GM12878 (cell line): ENCODE measurements at regions not wholly inside any gene's neighbourhood (a gene's known extent, or its start where the extent isn't known, plus 50 kb on each side); places are given as distances from the start of the nearest gene placed in this dataset.

Experiments used
- BACH1 ChIP-seq: fragments of 450-650 bp; IDR thresholded peaks from 2 replicates; pipeline ENCODE4 v1.6.1; 2017; ENCODE audit warnings: mild to moderate bottlenecking, borderline replicate concordance
- CBFB ChIP-seq: IDR thresholded peaks from 2 replicates; pipeline ENCODE4 v1.6.1; 2016; ENCODE audit warnings: antibody characterized with exemption, low read depth
- CBX3 ChIP-seq: fragments of 200-600 bp; sonication (generic); IDR thresholded peaks from 2 replicates; pipeline ENCODE4 v1.6.1; 2016; ENCODE audit warnings: low read depth, borderline replicate concordance
- EGR1 ChIP-seq, 2 experiments: IDR thresholded peaks; 1 replicate in 1 of 2; 2 replicates in 1 of 2; pipeline ENCODE4 v1.6.1; 2011 to 2012; ENCODE audit warnings: low read depth in 2 of 2, low read length in 2 of 2, borderline replicate concordance in 1 of 2, mild to moderate bottlenecking in 1 of 2, moderate library complexity in 1 of 2
- ETV6 ChIP-seq, 2 experiments: fragments of 450-650 bp in 1 of 2; IDR thresholded peaks in 1 of 2; conservative IDR thresholded peaks in 1 of 2; 2 replicates each; pipeline ENCODE4 v1.6.1; 2014; ENCODE audit warnings: antibody characterized with exemption in 1 of 2, borderline replicate concordance in 1 of 2, low read depth in 1 of 2, mild to moderate bottlenecking in 1 of 2, moderate library complexity in 1 of 2
- FOS ChIP-seq: IDR thresholded peaks from 3 replicates; pipeline ENCODE4 v1.6.1; 2011; ENCODE audit warnings: borderline replicate concordance; ENCODE audit not compliant: insufficient read length; ENCODE audit errors: extremely low read depth
- GABPA ChIP-seq: IDR thresholded peaks from 2 replicates; pipeline ENCODE4 v1.6.1; 2014; ENCODE audit warnings: antibody characterized with exemption, low read depth, mild to moderate bottlenecking, inconsistent platforms
- HCFC1 ChIP-seq: fragments of 150-350 bp; IDR thresholded peaks from 2 replicates; pipeline ENCODE4 v1.6.1; 2014; ENCODE audit warnings: low read length
- LARP7 ChIP-seq: fragments of 450-650 bp; IDR thresholded peaks from 2 replicates; pipeline ENCODE4 v1.6.1; 2017; ENCODE audit warnings: mild to moderate bottlenecking
- MTA3 ChIP-seq: IDR thresholded peaks from 2 replicates; pipeline ENCODE4 v1.6.1; 2012; ENCODE audit warnings: low read length, inconsistent platforms, borderline replicate concordance
- NFYA ChIP-seq: IDR thresholded peaks from 2 replicates; pipeline ENCODE4 v1.6.1; 2011; ENCODE audit warnings: low read depth, mild to moderate bottlenecking, low read length, improper control_type of control experiment, borderline replicate concordance
- SMAD5 ChIP-seq: IDR thresholded peaks from 2 replicates; pipeline ENCODE4 v1.6.1; 2016; ENCODE audit warnings: antibody characterized with exemption, low read depth
- SP1 ChIP-seq: IDR thresholded peaks from one replicate; pipeline ENCODE4 v1.6.1; 2011; ENCODE audit warnings: low read depth, low read length
- SPI1 ChIP-seq: IDR thresholded peaks from 2 replicates; pipeline ENCODE4 v1.6.1; 2011; ENCODE audit warnings: low read depth, mild to moderate bottlenecking, low read length, moderate library complexity, borderline replicate concordance; ENCODE audit not compliant: insufficient read depth
- STAT3 ChIP-seq: IDR thresholded peaks from 2 replicates; pipeline ENCODE4 v1.6.1; 2011; ENCODE audit warnings: low read depth, low read length, improper control_type of control experiment
- ZBED1 ChIP-seq: IDR thresholded peaks from 2 replicates; pipeline ENCODE4 v1.6.1; 2016; ENCODE audit warnings: borderline replicate concordance
- ZNF24 ChIP-seq: fragments of 450-650 bp; IDR thresholded peaks from 2 replicates; pipeline ENCODE4 v1.6.1; 2017; ENCODE audit warnings: antibody characterized with exemption, mild to moderate bottlenecking
- TF ChIP-seq, protein P1 (sequence below): IDR thresholded peaks from 2 replicates; pipeline ENCODE4 v1.6.1; 2011; ENCODE audit warnings: borderline replicate concordance, low read depth, mild to moderate bottlenecking, moderate library complexity, mixed read lengths, low read length; ENCODE audit not compliant: insufficient read depth; ENCODE audit errors: extremely low read length
- TF ChIP-seq, protein P2 (sequence below): fragments of 450-650 bp; IDR thresholded peaks from 2 replicates; pipeline ENCODE4 v1.6.1; 2017; ENCODE audit warnings: mild to moderate bottlenecking, low read depth, inconsistent platforms; ENCODE audit not compliant: poor library complexity, severe bottlenecking
- TF ChIP-seq, protein P3 (sequence below): IDR thresholded peaks from 2 replicates; pipeline ENCODE4 v1.6.1; 2011; ENCODE audit warnings: mild to moderate bottlenecking, low read depth, low read length, moderate library complexity; ENCODE audit not compliant: insufficient replicate concordance
- TF ChIP-seq, protein P4 (sequence below): fragments of 450-650 bp; IDR thresholded peaks from 2 replicates; pipeline ENCODE4 v1.6.1; 2018; ENCODE audit warnings: borderline replicate concordance, mild to moderate bottlenecking; ENCODE audit not compliant: partially characterized antibody

DNA sequence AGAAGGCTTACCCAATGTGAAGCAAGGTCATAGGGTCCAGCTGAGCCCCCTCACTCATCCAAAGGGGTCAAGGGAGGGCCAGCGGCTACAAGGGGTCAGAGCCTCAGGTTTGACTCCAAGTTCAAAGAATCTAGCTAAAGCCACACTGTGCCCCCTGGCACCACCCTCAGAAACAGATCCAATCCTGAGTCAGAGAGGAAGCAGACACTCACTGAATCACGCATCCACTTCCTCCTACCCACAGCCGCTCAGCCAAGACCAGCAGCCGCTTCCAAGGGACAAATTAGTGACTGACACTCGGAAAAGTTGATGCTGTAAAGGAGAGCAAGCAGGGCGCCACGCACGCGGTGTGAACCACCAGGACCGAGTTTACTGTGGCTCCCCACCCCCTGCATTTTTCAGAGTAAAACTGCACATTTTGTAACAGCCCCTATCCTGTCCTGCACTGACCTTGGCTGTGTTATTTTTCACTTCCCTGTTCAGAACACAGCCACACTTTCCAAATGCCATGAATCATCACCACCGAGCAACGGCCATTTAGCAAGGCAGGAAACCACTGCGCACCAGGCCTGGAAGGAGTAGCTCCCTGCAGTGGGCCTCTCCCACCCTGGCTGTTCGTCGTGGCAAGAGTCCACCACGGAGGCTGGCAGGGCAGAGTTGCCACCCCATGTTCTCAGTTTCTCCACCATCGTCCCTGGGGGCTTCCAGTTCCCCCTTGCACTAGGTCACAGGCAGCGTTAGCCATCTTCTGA, 147.8 kb downstream of the TOMM20 start (continued):
- 0 out of 2 replicates have a peak, but pooled peaks have one; percentile 45 for TF ChIP-seq SMAD5
- TF ChIP-seq ZNF24: peak; percentile 75; the same call in 1 of the 2 replicates
- TF ChIP-seq FOS: no peak
- peak; percentile 71 for TF ChIP-seq BACH1
- TF ChIP-seq, protein P1, sequence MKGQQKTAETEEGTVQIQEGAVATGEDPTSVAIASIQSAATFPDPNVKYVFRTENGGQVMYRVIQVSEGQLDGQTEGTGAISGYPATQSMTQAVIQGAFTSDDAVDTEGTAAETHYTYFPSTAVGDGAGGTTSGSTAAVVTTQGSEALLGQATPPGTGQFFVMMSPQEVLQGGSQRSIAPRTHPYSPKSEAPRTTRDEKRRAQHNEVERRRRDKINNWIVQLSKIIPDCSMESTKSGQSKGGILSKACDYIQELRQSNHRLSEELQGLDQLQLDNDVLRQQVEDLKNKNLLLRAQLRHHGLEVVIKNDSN: no peak
- TF ChIP-seq, protein P2, sequence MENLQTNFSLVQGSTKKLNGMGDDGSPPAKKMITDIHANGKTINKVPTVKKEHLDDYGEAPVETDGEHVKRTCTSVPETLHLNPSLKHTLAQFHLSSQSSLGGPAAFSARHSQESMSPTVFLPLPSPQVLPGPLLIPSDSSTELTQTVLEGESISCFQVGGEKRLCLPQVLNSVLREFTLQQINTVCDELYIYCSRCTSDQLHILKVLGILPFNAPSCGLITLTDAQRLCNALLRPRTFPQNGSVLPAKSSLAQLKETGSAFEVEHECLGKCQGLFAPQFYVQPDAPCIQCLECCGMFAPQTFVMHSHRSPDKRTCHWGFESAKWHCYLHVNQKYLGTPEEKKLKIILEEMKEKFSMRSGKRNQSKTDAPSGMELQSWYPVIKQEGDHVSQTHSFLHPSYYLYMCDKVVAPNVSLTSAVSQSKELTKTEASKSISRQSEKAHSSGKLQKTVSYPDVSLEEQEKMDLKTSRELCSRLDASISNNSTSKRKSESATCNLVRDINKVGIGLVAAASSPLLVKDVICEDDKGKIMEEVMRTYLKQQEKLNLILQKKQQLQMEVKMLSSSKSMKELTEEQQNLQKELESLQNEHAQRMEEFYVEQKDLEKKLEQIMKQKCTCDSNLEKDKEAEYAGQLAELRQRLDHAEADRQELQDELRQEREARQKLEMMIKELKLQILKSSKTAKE: peak; percentile 85
- no peak for TF ChIP-seq NFYA
- peak; percentile 35 for TF ChIP-seq LARP7
- TF ChIP-seq CBX3: no peak
- TF ChIP-seq HCFC1: no peak
- TF ChIP-seq EGR1 (IDR thresholded peaks at IDR 0.05; ENCODE audit: borderline replicate concordance in 1 of 2, low read depth in 2 of 2, low read length in 2 of 2): peak in 1 of 2 experiments; percentile 33; a peak in 1 of 3 replicates
- peak; percentile 51 for TF ChIP-seq SP1
- TF ChIP-seq STAT3: no peak
- TF ChIP-seq, protein P3, sequence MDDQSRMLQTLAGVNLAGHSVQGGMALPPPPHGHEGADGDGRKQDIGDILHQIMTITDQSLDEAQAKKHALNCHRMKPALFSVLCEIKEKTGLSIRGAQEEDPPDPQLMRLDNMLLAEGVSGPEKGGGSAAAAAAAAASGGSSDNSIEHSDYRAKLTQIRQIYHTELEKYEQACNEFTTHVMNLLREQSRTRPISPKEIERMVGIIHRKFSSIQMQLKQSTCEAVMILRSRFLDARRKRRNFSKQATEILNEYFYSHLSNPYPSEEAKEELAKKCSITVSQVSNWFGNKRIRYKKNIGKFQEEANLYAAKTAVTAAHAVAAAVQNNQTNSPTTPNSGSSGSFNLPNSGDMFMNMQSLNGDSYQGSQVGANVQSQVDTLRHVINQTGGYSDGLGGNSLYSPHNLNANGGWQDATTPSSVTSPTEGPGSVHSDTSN: peak; percentile 34
- no peak for TF ChIP-seq GABPA
- peak; percentile 90 for TF ChIP-seq CBFB
- peak; percentile 87 for TF ChIP-seq SPI1
- TF ChIP-seq ZBED1: peak; percentile 89; the same call in 1 of the 2 replicates
- TF ChIP-seq MTA3: no peak
- TF ChIP-seq, protein P4, sequence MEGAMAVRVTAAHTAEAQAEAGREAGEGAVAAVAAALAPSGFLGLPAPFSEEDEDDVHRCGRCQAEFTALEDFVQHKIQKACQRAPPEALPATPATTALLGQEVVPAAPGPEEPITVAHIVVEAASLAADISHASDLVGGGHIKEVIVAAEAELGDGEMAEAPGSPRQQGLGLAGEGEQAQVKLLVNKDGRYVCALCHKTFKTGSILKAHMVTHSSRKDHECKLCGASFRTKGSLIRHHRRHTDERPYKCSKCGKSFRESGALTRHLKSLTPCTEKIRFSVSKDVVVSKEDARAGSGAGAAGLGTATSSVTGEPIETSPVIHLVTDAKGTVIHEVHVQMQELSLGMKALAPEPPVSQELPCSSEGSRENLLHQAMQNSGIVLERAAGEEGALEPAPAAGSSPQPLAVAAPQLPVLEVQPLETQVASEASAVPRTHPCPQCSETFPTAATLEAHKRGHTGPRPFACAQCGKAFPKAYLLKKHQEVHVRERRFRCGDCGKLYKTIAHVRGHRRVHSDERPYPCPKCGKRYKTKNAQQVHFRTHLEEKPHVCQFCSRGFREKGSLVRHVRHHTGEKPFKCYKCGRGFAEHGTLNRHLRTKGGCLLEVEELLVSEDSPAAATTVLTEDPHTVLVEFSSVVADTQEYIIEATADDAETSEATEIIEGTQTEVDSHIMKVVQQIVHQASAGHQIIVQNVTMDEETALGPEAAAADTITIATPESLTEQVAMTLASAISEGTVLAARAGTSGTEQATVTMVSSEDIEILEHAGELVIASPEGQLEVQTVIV: no peak
- peak in 1 of 2 experiments; percentile 96; a peak in 2 of 4 replicates for TF ChIP-seq ETV6 (conservative IDR thresholded peaks at IDR 0.05 in 1 of 2, IDR thresholded peaks at IDR 0.05 in 1 of 2; ENCODE audit: borderline replicate concordance in 1 of 2, low read depth in 1 of 2)
